GM12801 (cell line): ENCODE measurements at regions not wholly inside any gene's neighbourhood (a gene's known extent, or its start where the extent isn't known, plus 50 kb on each side); places are given as distances from the start of the nearest gene placed in this dataset.

Experiments used
- CTCF ChIP-seq: IDR thresholded peaks from one replicate; pipeline ENCODE4 v1.5.1; 2011; ENCODE audit warnings: control low read depth; ENCODE audit not compliant: insufficient read length; ENCODE audit errors: extremely low read depth

DNA sequence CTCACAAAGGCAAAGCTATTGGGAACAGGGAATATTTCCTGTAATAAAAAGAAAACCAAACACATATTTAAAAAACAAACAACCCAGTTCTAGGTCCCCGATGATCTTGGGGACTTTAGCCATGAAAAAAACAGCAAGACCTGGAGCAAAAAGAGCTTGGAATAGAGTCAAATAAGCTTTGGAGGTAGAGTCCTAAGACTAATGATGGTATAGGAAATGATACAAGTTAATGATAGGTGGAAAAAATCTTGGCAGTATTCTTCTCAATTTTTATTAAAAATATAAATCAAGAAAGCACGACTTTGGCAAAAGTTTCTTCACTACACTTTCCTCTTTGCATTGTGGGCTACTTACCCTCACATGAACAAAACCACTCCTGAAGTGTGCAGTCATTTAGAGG lies 481.5 kb downstream of the EBF1 start:
- TF ChIP-seq CTCF = no peak

DNA sequence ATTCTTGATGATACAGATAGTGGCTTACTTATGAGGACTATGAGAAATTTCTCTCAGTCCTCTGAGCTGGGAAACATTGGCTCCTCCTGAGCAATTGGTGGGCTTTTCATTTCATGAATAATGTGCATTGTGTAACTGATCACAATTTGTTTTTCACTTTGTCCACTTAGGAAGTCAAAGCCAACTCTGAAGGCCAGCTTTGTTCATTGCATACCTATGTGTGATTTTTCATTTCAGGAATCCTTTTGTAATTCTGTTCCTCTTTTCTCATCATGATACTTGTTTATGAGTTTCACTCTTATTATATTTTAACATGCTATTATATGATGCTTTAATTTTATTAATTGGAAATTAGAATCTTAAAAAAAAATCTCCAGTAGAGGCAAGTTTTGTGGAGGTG lies 483.0 kb downstream of the EBF1 start:
- no peak for TF ChIP-seq CTCF

- no peak for TF ChIP-seq CTCF
These were observed 484.8 kb downstream of the EBF1 start for GRCh38 chr5:158614951-158615350.

DNA sequence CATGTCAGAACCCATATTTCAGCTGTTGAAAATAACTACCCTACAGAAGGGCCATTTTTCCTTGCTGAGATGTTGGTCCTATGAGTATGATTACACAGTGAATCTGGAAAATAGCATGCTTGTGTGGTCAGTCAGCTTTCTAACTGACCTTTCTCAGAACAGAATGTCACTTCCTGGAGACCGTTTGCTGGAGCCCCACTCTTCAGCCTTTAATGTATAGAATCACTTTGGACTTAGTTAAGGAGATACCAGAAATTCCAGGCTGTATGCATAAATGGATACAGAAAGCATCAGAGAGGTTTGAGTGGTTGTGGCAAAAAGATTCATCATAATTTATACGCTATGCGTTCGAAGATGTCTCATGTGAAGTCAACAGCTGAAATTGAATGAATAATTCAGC lies 488.1 kb downstream of the EBF1 start:
- no peak for TF ChIP-seq CTCF

GRCh38 chr5:158610051-158610415 lies 489.7 kb downstream of the EBF1 start:
- TF ChIP-seq CTCF = no peak

DNA sequence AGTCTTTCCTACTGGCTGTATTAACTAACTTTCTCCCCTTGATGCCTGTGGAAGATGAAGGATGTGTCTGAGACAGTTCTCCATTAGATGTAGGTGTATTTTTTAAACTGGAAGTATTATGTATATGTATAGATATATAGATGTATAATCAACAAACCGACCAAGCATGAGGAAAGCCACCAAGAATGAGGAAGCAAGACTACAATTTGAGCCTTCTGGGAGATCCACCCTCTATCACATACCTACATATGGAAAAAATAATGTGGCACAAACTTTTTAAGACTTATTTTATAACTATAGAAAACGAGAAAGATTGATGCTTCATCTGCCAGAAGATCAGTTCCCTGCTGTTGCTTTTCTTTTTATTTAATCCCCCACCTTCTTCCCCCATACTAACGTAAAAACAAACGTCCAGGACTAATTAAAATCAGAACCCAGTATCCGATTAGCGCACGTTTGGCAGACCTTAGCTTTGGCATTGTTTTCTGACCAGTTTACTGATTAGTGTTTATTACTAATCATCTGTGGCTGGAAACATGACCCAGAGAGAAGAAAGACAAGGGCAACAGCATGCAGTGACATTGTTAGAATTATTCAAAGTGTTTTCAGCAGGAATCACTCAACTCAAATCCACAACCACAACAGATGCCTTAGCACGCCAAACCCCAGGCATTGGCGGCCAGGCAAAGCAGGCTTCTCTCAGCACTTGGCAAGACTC lies 490.2 kb downstream of the EBF1 start:
- TF ChIP-seq CTCF = no peak

DNA sequence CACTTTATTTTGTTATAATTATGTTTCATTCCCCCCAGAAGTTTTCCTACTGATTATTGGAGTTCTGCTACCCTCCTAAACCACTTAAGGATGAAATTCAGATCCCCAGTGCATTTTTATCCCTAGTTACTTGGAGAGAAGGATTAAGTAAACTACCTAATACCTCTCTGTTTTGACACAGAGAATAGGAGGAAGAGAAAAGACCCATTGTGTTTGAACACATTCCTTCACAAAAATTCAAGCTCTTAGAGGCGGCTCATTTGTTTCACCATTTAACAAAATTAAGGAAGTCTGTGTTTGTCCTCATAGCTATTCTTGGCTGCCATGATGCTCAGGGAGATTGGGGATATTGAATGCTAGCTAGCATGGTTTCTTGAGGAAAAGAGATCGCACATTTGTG lies 492.6 kb downstream of the EBF1 start:
- no peak for TF ChIP-seq CTCF
